OCI-LY1 (cell line): ENCODE measurements at regions not wholly inside any gene's neighbourhood (a gene's known extent, or its start where the extent isn't known, plus 50 kb on each side); places are given as distances from the start of the nearest gene placed in this dataset.

Source experiments
- H2AFZ ChIP-seq: fragments of 200-600 bp; sonication (generic), shearing (Covaris generic); 2 replicates; pipeline ENCODE4 v1.6.0; 2014; ENCODE audit warnings: antibody characterized with exemption, mild to moderate bottlenecking, low read length
- H3F3A ChIP-seq: fragments of 200-600 bp; sonication (generic), shearing (Covaris generic); 2 replicates; pipeline ENCODE4 v1.6.0; 2014; ENCODE audit warnings: mild to moderate bottlenecking, antibody characterized with exemption, low read length, moderate library complexity; ENCODE audit not compliant: insufficient read depth
- H3K27ac ChIP-seq: fragments of 200-600 bp; sonication (generic); 2 replicates; pipeline ENCODE4 v1.5.1; 2014; ENCODE audit warnings: low read length, mixed run types, mild to moderate bottlenecking, low read depth; ENCODE audit not compliant: poor library complexity, severe bottlenecking
- H3K27me3 ChIP-seq: fragments of 200-600 bp; sonication (generic); 2 replicates; pipeline ENCODE4 v1.6.0; 2014; ENCODE audit warnings: antibody characterized with exemption, mild to moderate bottlenecking, low read length, moderate library complexity; ENCODE audit not compliant: insufficient read depth
- H3K36me3 ChIP-seq: fragments of 200-600 bp; sonication (generic); 2 replicates; pipeline ENCODE4 v1.6.1; 2014; ENCODE audit warnings: mild to moderate bottlenecking, antibody characterized with exemption, low read length, moderate library complexity, mixed read lengths; ENCODE audit not compliant: insufficient read depth
- H3K4me1 ChIP-seq: fragments of 200-600 bp; sonication (generic); 2 replicates; pipeline ENCODE4 v1.5.1; 2014; ENCODE audit warnings: mild to moderate bottlenecking, low read length, moderate library complexity; ENCODE audit not compliant: insufficient read depth, severe bottlenecking
- H3K4me2 ChIP-seq: fragments of 200-600 bp; sonication (generic), shearing (Covaris generic); 2 replicates; pipeline ENCODE4 v1.6.1; 2014; ENCODE audit warnings: low read length
- H3K4me3 ChIP-seq: fragments of 200-600 bp; sonication (generic); 2 replicates; pipeline ENCODE4 v1.5.1; 2014; ENCODE audit warnings: low read length, low read depth, mild to moderate bottlenecking, mixed read lengths; ENCODE audit not compliant: poor library complexity, severe bottlenecking
- H3K79me2 ChIP-seq: fragments of 200-600 bp; shearing (Covaris generic); 2 replicates; pipeline ENCODE4 v1.6.1; 2016; ENCODE audit warnings: mixed run types, low read length, mixed read lengths; ENCODE audit not compliant: insufficient read depth
- H3K9ac ChIP-seq: fragments of 200-600 bp; sonication (generic), shearing (Covaris generic); 2 replicates; pipeline ENCODE4 v1.6.1; 2014; ENCODE audit warnings: mild to moderate bottlenecking, low read length, mixed read lengths
- H3K9me2 ChIP-seq: fragments of 200-600 bp; sonication (generic), shearing (Covaris generic); 2 replicates; pipeline ENCODE4 v1.6.1; 2014; ENCODE audit warnings: low read depth, mild to moderate bottlenecking, low read length, mixed read lengths
- H3K9me3 ChIP-seq: fragments of 200-600 bp; shearing (Covaris generic); 2 replicates; pipeline ENCODE4 v1.6.1; 2014; ENCODE audit warnings: low read length, mixed read lengths
- H4K20me1 ChIP-seq: fragments of 200-600 bp; sonication (generic), shearing (Covaris generic); 2 replicates; pipeline ENCODE4 v1.6.0; 2016; ENCODE audit warnings: mild to moderate bottlenecking, low read length; ENCODE audit not compliant: insufficient read depth
- EZH2 ChIP-seq: fragments of 200-600 bp; sonication (generic), shearing (Covaris generic); IDR thresholded peaks from 2 replicates; pipeline ENCODE4 v1.8.0; 2017; ENCODE audit warnings: borderline replicate concordance, mixed run types, mild to moderate bottlenecking, antibody characterized with exemption, low read length, moderate library complexity, mixed read lengths
- TF ChIP-seq, protein P1 (sequence below): fragments of 200-600 bp; sonication (generic), shearing (Covaris generic); IDR thresholded peaks from 2 replicates; pipeline ENCODE4 v1.5.1; 2017; ENCODE audit warnings: mild to moderate bottlenecking, antibody characterized with exemption, low read length, moderate library complexity, mixed read lengths

DNA sequence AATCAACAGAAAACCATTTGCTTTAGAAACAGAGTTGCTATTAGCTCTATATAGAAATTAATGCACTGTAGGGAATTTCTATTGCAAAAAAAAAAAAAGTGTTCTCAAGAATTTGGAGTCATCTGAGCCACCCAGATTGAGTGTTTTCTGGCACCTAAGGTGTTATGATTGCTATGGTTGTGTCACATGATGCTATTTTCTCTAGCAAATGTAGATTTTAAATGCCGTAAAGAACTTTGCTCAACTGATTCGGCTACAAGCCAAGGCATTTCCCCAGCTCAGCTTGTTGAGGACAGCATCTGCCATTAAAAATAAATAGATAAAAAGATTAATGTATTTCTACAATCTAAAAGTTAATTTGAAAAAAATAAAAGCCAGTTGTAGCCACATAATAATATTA lies 712.8 kb downstream of the FAT4 start:
- Histone ChIP-seq H2AFZ (no peak overlapping the region), H3K4me2 (no peak overlapping the region), H3F3A (no peaks in the 10 kb centered on the region), H3K4me1 (no peaks in the 10 kb centered on the region), H3K36me3 (no peaks in the 10 kb centered on the region), H3K9me3 (no peaks in the 10 kb centered on the region), H3K27ac (no peak overlapping the region), H4K20me1 (no peaks in the 10 kb centered on the region), H3K79me2 (no peaks in the 10 kb centered on the region), H3K9ac (no peak overlapping the region), H3K9me2 (no peaks in the 10 kb centered on the region), H3K4me3 (no peak overlapping the region), H3K27me3 (no peaks in the 10 kb centered on the region)
- no peak for TF ChIP-seq EZH2

DNA sequence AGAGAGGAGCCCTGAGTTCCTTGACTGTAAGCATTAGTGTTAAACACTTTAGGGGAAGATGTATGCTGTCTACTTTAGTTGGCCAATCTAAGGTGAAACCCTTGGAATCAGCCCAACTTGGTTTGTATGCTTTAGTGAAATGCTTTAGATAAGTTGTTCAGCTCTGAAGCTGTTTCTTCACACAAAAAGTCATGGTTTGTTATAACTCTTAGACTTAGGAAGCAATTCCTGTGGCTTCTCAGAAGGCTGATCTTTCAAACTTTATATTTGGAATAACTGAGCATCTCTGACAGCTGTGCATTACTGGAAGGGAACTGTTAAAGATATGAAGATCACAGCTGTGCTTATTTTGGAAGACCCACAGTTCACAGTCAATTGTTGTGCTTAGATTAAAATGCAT lies 714.1 kb downstream of the FAT4 start:
- H3K27ac ChIP-seq = no peak overlapping the region
- no peaks in the 10 kb centered on the region for H3K79me2 ChIP-seq
- H3K27me3 ChIP-seq = no peaks in the 10 kb centered on the region
- H3K4me2 ChIP-seq = no peak overlapping the region
- no peaks in the 10 kb centered on the region for H3K9me2 ChIP-seq
- H3K9me3 ChIP-seq = no peaks in the 10 kb centered on the region
- H3F3A ChIP-seq = no peaks in the 10 kb centered on the region
- no peaks in the 10 kb centered on the region for H4K20me1 ChIP-seq
- H3K36me3 ChIP-seq = no peaks in the 10 kb centered on the region
- H3K4me1 ChIP-seq = no peaks in the 10 kb centered on the region
- no peak overlapping the region for H3K4me3 ChIP-seq
- no peak overlapping the region for H2AFZ ChIP-seq
- no peak overlapping the region for H3K9ac ChIP-seq
- no peak for TF ChIP-seq EZH2
- TF ChIP-seq, protein P1, sequence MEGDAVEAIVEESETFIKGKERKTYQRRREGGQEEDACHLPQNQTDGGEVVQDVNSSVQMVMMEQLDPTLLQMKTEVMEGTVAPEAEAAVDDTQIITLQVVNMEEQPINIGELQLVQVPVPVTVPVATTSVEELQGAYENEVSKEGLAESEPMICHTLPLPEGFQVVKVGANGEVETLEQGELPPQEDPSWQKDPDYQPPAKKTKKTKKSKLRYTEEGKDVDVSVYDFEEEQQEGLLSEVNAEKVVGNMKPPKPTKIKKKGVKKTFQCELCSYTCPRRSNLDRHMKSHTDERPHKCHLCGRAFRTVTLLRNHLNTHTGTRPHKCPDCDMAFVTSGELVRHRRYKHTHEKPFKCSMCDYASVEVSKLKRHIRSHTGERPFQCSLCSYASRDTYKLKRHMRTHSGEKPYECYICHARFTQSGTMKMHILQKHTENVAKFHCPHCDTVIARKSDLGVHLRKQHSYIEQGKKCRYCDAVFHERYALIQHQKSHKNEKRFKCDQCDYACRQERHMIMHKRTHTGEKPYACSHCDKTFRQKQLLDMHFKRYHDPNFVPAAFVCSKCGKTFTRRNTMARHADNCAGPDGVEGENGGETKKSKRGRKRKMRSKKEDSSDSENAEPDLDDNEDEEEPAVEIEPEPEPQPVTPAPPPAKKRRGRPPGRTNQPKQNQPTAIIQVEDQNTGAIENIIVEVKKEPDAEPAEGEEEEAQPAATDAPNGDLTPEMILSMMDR = no peak

DNA sequence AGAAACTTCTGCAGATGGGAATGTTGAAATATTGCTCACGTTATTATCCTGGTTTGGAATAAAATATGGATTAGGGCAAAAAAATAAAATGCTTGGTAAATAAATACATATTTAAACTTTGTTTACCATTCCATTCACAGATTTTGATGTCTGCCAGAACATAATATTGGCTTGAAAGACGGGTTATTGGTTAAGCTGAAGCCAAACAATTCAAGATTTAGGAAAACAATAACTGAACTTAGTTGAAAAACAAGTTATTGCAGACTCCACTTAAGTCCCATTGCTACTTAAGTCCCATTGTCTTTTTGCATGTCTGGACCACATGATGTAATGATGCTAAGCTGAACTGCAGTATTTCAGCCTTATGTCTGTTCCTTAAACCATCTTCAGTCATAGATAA lies 722.5 kb downstream of the FAT4 start:
- H3F3A ChIP-seq = no peaks in the 10 kb centered on the region
- no peak overlapping the region for H3K4me3 ChIP-seq
- no peaks in the 10 kb centered on the region for H3K9me2 ChIP-seq
- H3K27me3 ChIP-seq = no peaks in the 10 kb centered on the region
- H3K27ac ChIP-seq = no peak overlapping the region
- TF ChIP-seq, protein P1 = no peak
- no peak for TF ChIP-seq EZH2
- H3K36me3 ChIP-seq = no peaks in the 10 kb centered on the region
- H2AFZ ChIP-seq = no peak overlapping the region
- H3K9ac ChIP-seq = no peak overlapping the region
- no peaks in the 10 kb centered on the region for H4K20me1 ChIP-seq
- no peak overlapping the region for H3K4me2 ChIP-seq
- no peaks in the 10 kb centered on the region for H3K79me2 ChIP-seq
- H3K9me3 ChIP-seq = no peaks in the 10 kb centered on the region
- no peaks in the 10 kb centered on the region for H3K4me1 ChIP-seq

DNA sequence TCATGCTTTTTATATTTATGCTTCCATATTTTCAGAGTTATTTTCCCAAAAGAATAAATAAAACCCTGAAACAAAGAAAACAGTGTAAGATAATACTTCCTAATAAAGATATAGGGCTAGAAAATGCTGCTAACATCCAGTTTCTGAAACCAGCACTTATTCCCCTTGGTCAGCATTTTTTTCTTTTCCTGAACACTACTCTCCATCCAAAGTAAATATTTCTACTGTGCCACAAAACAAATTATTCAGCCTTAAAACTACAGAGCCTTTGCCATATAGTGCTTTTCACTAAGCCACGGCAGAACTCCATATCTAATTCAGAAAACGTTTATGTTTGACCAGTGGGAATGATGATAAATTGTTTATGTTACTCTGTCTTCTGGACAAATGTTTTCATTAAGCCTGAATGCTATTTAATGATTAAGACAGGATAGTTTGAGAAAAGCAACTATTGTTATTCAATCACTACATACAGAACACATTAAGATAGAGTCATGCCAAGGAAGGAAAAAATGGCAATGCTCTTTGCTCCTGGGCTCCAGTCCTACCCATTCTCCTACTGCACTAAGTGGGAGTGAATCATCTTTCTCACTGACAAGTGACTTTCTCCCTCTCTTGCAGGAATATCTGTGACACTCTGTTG lies 723.9 kb downstream of the FAT4 start:
- Histone ChIP-seq H3K9ac (no peak overlapping the region), H3K27ac (no peak overlapping the region), H3K79me2 (no peaks in the 10 kb centered on the region), H3K9me2 (no peaks in the 10 kb centered on the region), H2AFZ (no peak overlapping the region), H3K4me3 (no peak overlapping the region), H4K20me1 (no peaks in the 10 kb centered on the region), H3F3A (no peaks in the 10 kb centered on the region), H3K36me3 (no peaks in the 10 kb centered on the region), H3K27me3 (no peaks in the 10 kb centered on the region), H3K4me2 (no peak overlapping the region), H3K9me3 (no peaks in the 10 kb centered on the region), H3K4me1 (no peaks in the 10 kb centered on the region)
- TF ChIP-seq EZH2 = no peak
- TF ChIP-seq, protein P1 = no peak
